GM23248 (cell line): ENCODE measurements at regions not wholly inside any gene's neighbourhood (a gene's known extent, or its start where the extent isn't known, plus 50 kb on each side); places are given as distances from the start of the nearest gene placed in this dataset.

Experiments used
- EZH2 ChIP-seq: fragments of 200-600 bp; sonication (generic); IDR thresholded peaks from 2 replicates; pipeline ENCODE4 v1.6.1; 2018; ENCODE audit warnings: antibody characterized with exemption, mild to moderate bottlenecking; ENCODE audit not compliant: insufficient read depth, poor library complexity, severe bottlenecking
- EZH2phosphoT487 ChIP-seq: fragments of 200-600 bp; sonication (generic); IDR thresholded peaks from 2 replicates; pipeline ENCODE4 v1.6.1; 2018; ENCODE audit warnings: antibody characterized with exemption, moderate library complexity, mild to moderate bottlenecking, low read depth; ENCODE audit not compliant: insufficient read depth

GRCh38 chr12:41917938-41918341, 226.7 kb downstream of the GXYLT1 start:
- TF ChIP-seq EZH2, result no peak
- no peak for TF ChIP-seq EZH2phosphoT487
